ENCODE measurements at regions not wholly inside any gene's neighbourhood (a gene's known extent, or its start where the extent isn't known, plus 50 kb on each side); places are given as distances from the start of the nearest gene placed in this dataset.

GRCh38 chr2:237251986-237252385, 162.0 kb downstream of the COL6A3 start:
- DNase-seq = no peak

GRCh38 chr2:237253046-237253702, 160.8 kb downstream of the COL6A3 start:
- DNase-seq = no peak

- DNase-seq = no peak
Measured at GRCh38 chr2:237254369-237254861, 159.5 kb downstream of the COL6A3 start.

- no peak for DNase-seq
Measured at GRCh38 chr2:237254911-237255578, 158.9 kb downstream of the COL6A3 start.

- DNase-seq = no peak
Measured at GRCh38 chr2:237256887-237257286, 157.1 kb downstream of the COL6A3 start.

- no peak for DNase-seq
Measured at GRCh38 chr2:237257471-237257951, 156.5 kb downstream of the COL6A3 start.

- no peak for DNase-seq
Measured at GRCh38 chr2:237258116-237258515, 155.8 kb downstream of the COL6A3 start.

- no peak for DNase-seq
Measured at GRCh38 chr2:237258615-237259014, 155.3 kb downstream of the COL6A3 start.

- DNase-seq = no peak
Measured at GRCh38 chr2:237259201-237259600, 154.8 kb downstream of the COL6A3 start.

GRCh38 chr2:237260039-237260620, 153.8 kb downstream of the COL6A3 start:
- DNase-seq = no peak

GRCh38 chr2:237260686-237261085, 153.3 kb downstream of the COL6A3 start:
- DNase-seq = no peak

- no peak for DNase-seq
Measured at GRCh38 chr2:237261327-237261726, 152.6 kb downstream of the COL6A3 start.

GRCh38 chr2:237262838-237263771, 150.9 kb downstream of the COL6A3 start:
- DNase-seq = no peak

GRCh38 chr2:237264480-237265219, 149.3 kb downstream of the COL6A3 start:
- no peak for DNase-seq

- no peak for DNase-seq
Measured at GRCh38 chr2:237268004-237268708, 145.8 kb downstream of the COL6A3 start.

GRCh38 chr2:237269138-237269875, 144.7 kb downstream of the COL6A3 start:
- no peak for DNase-seq

- DNase-seq = no peak
Measured at GRCh38 chr2:237270520-237270919, 143.4 kb downstream of the COL6A3 start.

- DNase-seq = no peak
Measured at GRCh38 chr2:237271698-237272652, 142.0 kb downstream of the COL6A3 start.

All from NCI-H526 treated with DMSO at 0.1 percent for 48 hours (cell line).